ENCODE measurements at regions not wholly inside any gene's neighbourhood (a gene's known extent, or its start where the extent isn't known, plus 50 kb on each side); places are given as distances from the start of the nearest gene placed in this dataset.

DNA sequence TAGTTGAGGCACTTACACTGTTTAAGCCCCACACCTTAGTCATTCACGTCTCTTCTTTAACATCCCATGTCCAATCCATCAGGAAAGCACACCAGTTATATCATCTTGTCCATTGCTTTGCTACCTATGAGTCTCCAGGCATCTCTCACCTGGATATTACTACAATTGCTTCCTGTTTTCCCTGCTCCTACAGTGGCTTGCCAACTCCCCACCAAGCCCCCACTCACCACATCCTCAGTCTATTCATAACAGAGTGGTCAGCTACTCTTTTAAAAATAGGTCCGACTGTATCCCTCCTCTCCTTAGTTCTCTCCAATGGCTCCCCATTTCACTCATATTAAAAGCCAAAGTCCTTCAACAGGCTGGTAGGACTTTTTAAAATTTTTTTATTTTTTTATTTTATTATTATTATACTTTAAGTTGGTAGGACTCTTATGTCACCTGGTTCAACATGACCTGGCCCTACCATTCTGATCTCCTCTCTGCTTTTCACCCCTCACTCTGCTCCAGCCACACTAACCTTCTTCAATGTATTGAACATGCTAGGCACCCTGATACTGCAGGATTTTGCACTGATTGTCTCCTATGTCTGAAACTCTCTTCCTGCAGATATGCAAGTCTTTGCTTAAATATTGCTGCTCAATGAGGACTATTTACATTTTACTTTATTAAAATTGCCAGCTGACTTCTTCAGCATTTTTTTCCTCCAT lies 253.2 kb downstream of the CYRIA start (continued):
- TF ChIP-seq, protein P1, sequence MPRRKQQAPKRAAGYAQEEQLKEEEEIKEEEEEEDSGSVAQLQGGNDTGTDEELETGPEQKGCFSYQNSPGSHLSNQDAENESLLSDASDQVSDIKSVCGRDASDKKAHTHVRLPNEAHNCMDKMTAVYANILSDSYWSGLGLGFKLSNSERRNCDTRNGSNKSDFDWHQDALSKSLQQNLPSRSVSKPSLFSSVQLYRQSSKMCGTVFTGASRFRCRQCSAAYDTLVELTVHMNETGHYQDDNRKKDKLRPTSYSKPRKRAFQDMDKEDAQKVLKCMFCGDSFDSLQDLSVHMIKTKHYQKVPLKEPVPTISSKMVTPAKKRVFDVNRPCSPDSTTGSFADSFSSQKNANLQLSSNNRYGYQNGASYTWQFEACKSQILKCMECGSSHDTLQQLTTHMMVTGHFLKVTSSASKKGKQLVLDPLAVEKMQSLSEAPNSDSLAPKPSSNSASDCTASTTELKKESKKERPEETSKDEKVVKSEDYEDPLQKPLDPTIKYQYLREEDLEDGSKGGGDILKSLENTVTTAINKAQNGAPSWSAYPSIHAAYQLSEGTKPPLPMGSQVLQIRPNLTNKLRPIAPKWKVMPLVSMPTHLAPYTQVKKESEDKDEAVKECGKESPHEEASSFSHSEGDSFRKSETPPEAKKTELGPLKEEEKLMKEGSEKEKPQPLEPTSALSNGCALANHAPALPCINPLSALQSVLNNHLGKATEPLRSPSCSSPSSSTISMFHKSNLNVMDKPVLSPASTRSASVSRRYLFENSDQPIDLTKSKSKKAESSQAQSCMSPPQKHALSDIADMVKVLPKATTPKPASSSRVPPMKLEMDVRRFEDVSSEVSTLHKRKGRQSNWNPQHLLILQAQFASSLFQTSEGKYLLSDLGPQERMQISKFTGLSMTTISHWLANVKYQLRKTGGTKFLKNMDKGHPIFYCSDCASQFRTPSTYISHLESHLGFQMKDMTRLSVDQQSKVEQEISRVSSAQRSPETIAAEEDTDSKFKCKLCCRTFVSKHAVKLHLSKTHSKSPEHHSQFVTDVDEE (CRISPR knock-in tag; IDR thresholded peaks at IDR 0.05): no peak
- TF ChIP-seq, protein P2, sequence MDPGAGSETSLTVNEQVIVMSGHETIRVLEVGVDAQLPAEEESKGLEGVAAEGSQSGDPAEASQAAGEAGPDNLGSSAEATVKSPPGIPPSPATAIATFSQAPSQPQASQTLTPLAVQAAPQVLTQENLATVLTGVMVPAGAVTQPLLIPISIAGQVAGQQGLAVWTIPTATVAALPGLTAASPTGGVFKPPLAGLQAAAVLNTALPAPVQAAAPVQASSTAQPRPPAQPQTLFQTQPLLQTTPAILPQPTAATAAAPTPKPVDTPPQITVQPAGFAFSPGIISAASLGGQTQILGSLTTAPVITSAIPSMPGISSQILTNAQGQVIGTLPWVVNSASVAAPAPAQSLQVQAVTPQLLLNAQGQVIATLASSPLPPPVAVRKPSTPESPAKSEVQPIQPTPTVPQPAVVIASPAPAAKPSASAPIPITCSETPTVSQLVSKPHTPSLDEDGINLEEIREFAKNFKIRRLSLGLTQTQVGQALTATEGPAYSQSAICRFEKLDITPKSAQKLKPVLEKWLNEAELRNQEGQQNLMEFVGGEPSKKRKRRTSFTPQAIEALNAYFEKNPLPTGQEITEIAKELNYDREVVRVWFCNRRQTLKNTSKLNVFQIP (CRISPR knock-in tag; IDR thresholded peaks at IDR 0.05; ENCODE audit: borderline replicate concordance, low read depth): no peak
- TF ChIP-seq ZNF70 (CRISPR knock-in tag; IDR thresholded peaks at IDR 0.05): no peak
- no peak for TF ChIP-seq ARNTL (CRISPR knock-in tag; IDR thresholded peaks at IDR 0.05; ENCODE audit: borderline replicate concordance, low read depth)
- no peak for TF ChIP-seq TCF4 (CRISPR knock-in tag; IDR thresholded peaks at IDR 0.05; ENCODE audit: borderline replicate concordance)
- no peak for TF ChIP-seq ZC3H10 (CRISPR knock-in tag; IDR thresholded peaks at IDR 0.05)
- TF ChIP-seq ZNF565 (CRISPR knock-in tag; conservative IDR thresholded peaks at IDR 0.05; ENCODE audit: low read depth): no peak
- no peak for TF ChIP-seq OSR1 (CRISPR knock-in tag; IDR thresholded peaks at IDR 0.05)

DNA sequence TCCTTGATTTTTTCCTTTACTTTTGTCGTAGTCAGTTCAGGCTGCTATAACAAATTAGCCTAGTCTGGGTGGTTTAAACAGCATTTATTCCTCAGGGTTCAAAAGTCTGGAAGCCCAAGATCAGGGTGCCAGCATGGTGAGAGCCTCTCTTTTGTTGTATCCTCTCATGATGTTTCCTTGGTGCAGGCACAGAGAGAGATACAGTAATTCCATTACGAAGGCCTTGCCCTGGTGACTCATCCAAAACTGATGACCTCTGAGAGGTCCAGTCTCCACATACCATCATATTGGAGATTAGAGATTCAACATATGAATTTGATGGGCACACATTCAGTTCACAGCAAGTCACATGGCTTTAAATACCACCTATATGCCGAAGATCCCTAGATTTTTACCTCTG lies 253.8 kb downstream of the CYRIA start:
- no peak for TF ChIP-seq ARNTL (CRISPR knock-in tag; IDR thresholded peaks at IDR 0.05; ENCODE audit: borderline replicate concordance, low read depth)
- no peak for TF ChIP-seq ZFP30 (CRISPR knock-in tag; IDR thresholded peaks at IDR 0.05)
- TF ChIP-seq SNAI2 (CRISPR knock-in tag; IDR thresholded peaks at IDR 0.05): no peak
- no peak for TF ChIP-seq ZC3H10 (CRISPR knock-in tag; IDR thresholded peaks at IDR 0.05)
- TF ChIP-seq OSR1 (CRISPR knock-in tag; IDR thresholded peaks at IDR 0.05): no peak
- no peak for TF ChIP-seq ZNF8 (CRISPR knock-in tag; IDR thresholded peaks at IDR 0.05)
- TF ChIP-seq GLIS3 (CRISPR knock-in tag; IDR thresholded peaks at IDR 0.05): no peak
- TF ChIP-seq RARB (CRISPR knock-in tag; IDR thresholded peaks at IDR 0.05): no peak
- no peak for TF ChIP-seq PPARA (CRISPR knock-in tag; IDR thresholded peaks at IDR 0.05; ENCODE audit: borderline replicate concordance)
- no peak for TF ChIP-seq ZNF565 (CRISPR knock-in tag; conservative IDR thresholded peaks at IDR 0.05; ENCODE audit: low read depth)
- TF ChIP-seq BACH2 (CRISPR knock-in tag; IDR thresholded peaks at IDR 0.05; ENCODE audit: borderline replicate concordance): no peak
- TF ChIP-seq, protein P3, sequence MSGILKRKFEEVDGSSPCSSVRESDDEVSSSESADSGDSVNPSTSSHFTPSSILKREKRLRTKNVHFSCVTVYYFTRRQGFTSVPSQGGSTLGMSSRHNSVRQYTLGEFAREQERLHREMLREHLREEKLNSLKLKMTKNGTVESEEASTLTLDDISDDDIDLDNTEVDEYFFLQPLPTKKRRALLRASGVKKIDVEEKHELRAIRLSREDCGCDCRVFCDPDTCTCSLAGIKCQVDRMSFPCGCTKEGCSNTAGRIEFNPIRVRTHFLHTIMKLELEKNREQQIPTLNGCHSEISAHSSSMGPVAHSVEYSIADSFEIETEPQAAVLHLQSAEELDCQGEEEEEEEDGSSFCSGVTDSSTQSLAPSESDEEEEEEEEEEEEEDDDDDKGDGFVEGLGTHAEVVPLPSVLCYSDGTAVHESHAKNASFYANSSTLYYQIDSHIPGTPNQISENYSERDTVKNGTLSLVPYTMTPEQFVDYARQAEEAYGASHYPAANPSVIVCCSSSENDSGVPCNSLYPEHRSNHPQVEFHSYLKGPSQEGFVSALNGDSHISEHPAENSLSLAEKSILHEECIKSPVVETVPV (CRISPR knock-in tag; IDR thresholded peaks at IDR 0.05): no peak
- TF ChIP-seq, protein P4, sequence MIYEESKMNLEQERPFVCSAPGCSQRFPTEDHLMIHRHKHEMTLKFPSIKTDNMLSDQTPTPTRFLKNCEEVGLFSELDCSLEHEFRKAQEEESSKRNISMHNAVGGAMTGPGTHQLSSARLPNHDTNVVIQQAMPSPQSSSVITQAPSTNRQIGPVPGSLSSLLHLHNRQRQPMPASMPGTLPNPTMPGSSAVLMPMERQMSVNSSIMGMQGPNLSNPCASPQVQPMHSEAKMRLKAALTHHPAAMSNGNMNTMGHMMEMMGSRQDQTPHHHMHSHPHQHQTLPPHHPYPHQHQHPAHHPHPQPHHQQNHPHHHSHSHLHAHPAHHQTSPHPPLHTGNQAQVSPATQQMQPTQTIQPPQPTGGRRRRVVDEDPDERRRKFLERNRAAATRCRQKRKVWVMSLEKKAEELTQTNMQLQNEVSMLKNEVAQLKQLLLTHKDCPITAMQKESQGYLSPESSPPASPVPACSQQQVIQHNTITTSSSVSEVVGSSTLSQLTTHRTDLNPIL (CRISPR knock-in tag; IDR thresholded peaks at IDR 0.05; ENCODE audit: low read depth): no peak
- TF ChIP-seq, protein P5, sequence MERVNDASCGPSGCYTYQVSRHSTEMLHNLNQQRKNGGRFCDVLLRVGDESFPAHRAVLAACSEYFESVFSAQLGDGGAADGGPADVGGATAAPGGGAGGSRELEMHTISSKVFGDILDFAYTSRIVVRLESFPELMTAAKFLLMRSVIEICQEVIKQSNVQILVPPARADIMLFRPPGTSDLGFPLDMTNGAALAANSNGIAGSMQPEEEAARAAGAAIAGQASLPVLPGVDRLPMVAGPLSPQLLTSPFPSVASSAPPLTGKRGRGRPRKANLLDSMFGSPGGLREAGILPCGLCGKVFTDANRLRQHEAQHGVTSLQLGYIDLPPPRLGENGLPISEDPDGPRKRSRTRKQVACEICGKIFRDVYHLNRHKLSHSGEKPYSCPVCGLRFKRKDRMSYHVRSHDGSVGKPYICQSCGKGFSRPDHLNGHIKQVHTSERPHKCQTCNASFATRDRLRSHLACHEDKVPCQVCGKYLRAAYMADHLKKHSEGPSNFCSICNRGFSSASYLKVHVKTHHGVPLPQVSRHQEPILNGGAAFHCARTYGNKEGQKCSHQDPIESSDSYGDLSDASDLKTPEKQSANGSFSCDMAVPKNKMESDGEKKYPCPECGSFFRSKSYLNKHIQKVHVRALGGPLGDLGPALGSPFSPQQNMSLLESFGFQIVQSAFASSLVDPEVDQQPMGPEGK (CRISPR knock-in tag; IDR thresholded peaks at IDR 0.05; ENCODE audit: borderline replicate concordance): no peak
- TF ChIP-seq ZNF70 (CRISPR knock-in tag; IDR thresholded peaks at IDR 0.05): no peak
- TF ChIP-seq, protein P1 (CRISPR knock-in tag; IDR thresholded peaks at IDR 0.05): no peak
- no peak for TF ChIP-seq CSDC2 (CRISPR knock-in tag; IDR thresholded peaks at IDR 0.05)
- no peak for TF ChIP-seq TOX (CRISPR knock-in tag; IDR thresholded peaks at IDR 0.05; ENCODE audit: borderline replicate concordance)
- TF ChIP-seq ISL1 (CRISPR knock-in tag; IDR thresholded peaks at IDR 0.05): no peak
- ATAC-seq: no peak
